NCI-H1092 treated with DMSO at 0.1 percent for 48 hours (cell line): ENCODE measurements at regions not wholly inside any gene's neighbourhood (a gene's known extent, or its start where the extent isn't known, plus 50 kb on each side); places are given as distances from the start of the nearest gene placed in this dataset.
A peak's percentile ranks its signal among the peaks of the same experiment; 100 is the strongest.
"Not testable (repeated sequence)": the region's sequence is repeated elsewhere in the genome, so short reads cannot be mapped to it uniquely, and the experiment has no call there.

Source experiments
- DNase-seq: peaks from one replicate; lab custom pipeline; 2025; lab: John Stamatoyannopoulos, UW

- DNase-seq, result no peak
Measured at GRCh38 chr3:161691677-161692076, 195.1 kb downstream of the OTOL1 start.

GRCh38 chr3:161694682-161695564 is 198.3 kb downstream of the OTOL1 start:
- DNase-seq, result no peak

GRCh38 chr3:161695811-161696210 is 199.2 kb downstream of the OTOL1 start:
- no peak for DNase-seq

- peak; percentile 55 for DNase-seq
Measured at GRCh38 chr3:161700998-161701397, 204.4 kb downstream of the OTOL1 start.

GRCh38 chr3:161707253-161707652 is 210.6 kb downstream of the OTOL1 start:
- DNase-seq, result not testable (repeated sequence)

- no peak for DNase-seq
Measured at GRCh38 chr3:161713731-161714130, 217.1 kb downstream of the OTOL1 start.

GRCh38 chr3:161731968-161732367 is 235.4 kb downstream of the OTOL1 start:
- no peak for DNase-seq

- no peak for DNase-seq
Measured at GRCh38 chr3:161737171-161737570, 240.6 kb downstream of the OTOL1 start.

GRCh38 chr3:161740421-161740820 is 243.8 kb downstream of the OTOL1 start:
- no peak for DNase-seq

- no peak for DNase-seq
Measured at GRCh38 chr3:161744366-161744765, 247.8 kb downstream of the OTOL1 start.

GRCh38 chr3:161745741-161746140 is 249.1 kb downstream of the OTOL1 start:
- no peak for DNase-seq

GRCh38 chr3:161748049-161748448 is 251.4 kb downstream of the OTOL1 start:
- no peak for DNase-seq

- DNase-seq, result no peak
Measured at GRCh38 chr3:161754420-161755053, 257.9 kb downstream of the OTOL1 start.

- no peak for DNase-seq
Measured at GRCh38 chr3:161759444-161759843, 262.8 kb downstream of the OTOL1 start.

- DNase-seq, result no peak
Measured at GRCh38 chr3:161766331-161766730, 269.7 kb downstream of the OTOL1 start.

GRCh38 chr3:161770484-161771386 is 274.1 kb downstream of the OTOL1 start:
- DNase-seq, result no peak

- no peak for DNase-seq
Measured at GRCh38 chr3:161781381-161781780, 284.8 kb downstream of the OTOL1 start.

GRCh38 chr3:161793194-161793930 is 296.8 kb downstream of the OTOL1 start:
- no peak for DNase-seq

- no peak for DNase-seq
Measured at GRCh38 chr3:161794551-161794950, 297.9 kb downstream of the OTOL1 start.

GRCh38 chr3:161796312-161796711 is 299.7 kb downstream of the OTOL1 start:
- DNase-seq, result no peak

GRCh38 chr3:161796780-161797179 is 300.2 kb downstream of the OTOL1 start:
- DNase-seq, result no peak

GRCh38 chr3:161798016-161798415 is 301.4 kb downstream of the OTOL1 start:
- no peak for DNase-seq
